SK-N-SH treated with all-trans-retinoic acid at 6 μM for 48 hours (cell line): ENCODE measurements at regions not wholly inside any gene's neighbourhood (a gene's known extent, or its start where the extent isn't known, plus 50 kb on each side); places are given as distances from the start of the nearest gene placed in this dataset.
"Not testable (repeated sequence)": the region's sequence is repeated elsewhere in the genome, so short reads cannot be mapped to it uniquely, and the experiment has no call there.

Experiments
- ATAC-seq: fragments of 200-7000 bp; cut with Tn5 transposase; 3 replicates; pipeline ENCODE4 v1.9.1; 2020; ENCODE audit warnings: mild to moderate bottlenecking, moderate library complexity
- ARNTL ChIP-seq: fragments of 450-650 bp; formaldehyde crosslinking; IDR thresholded peaks from 2 replicates; pipeline ENCODE4 v1.5.0; 2020; ENCODE audit warnings: low read depth, mild to moderate bottlenecking, moderate library complexity, borderline replicate concordance
- BACH2 ChIP-seq: fragments of 250-450 bp; sonication (Bioruptor Pico); IDR thresholded peaks from 2 replicates; pipeline ENCODE4 v1.9.0; 2021; ENCODE audit warnings: mild to moderate bottlenecking, borderline replicate concordance
- CREB5 ChIP-seq: fragments of 250-450 bp; sonication (Bioruptor Pico); IDR thresholded peaks from 2 replicates; pipeline ENCODE4 v1.5.1; 2020; ENCODE audit warnings: low read depth, mild to moderate bottlenecking, moderate library complexity
- CSDC2 ChIP-seq: fragments of 250-450 bp; sonication (Bioruptor Pico); IDR thresholded peaks from 2 replicates; pipeline ENCODE4 v1.5.0; 2020; ENCODE audit warnings: mild to moderate bottlenecking, moderate library complexity
- CSRNP3 ChIP-seq: fragments of 250-450 bp; sonication (Bioruptor Pico); IDR thresholded peaks from 2 replicates; pipeline ENCODE4 v1.5.1; 2021; ENCODE audit warnings: mild to moderate bottlenecking, moderate library complexity
- ESRRG ChIP-seq: fragments of 250-450 bp; sonication (Bioruptor Pico); IDR thresholded peaks from 2 replicates; pipeline ENCODE4 v1.6.1; 2021; ENCODE audit warnings: mild to moderate bottlenecking
- GLIS3 ChIP-seq: fragments of 250-450 bp; sonication (Bioruptor Pico); IDR thresholded peaks from 2 replicates; pipeline ENCODE4 v1.5.0; 2020; ENCODE audit warnings: mild to moderate bottlenecking, moderate library complexity
- ISL1 ChIP-seq: fragments of 250-450 bp; sonication (Bioruptor Pico); IDR thresholded peaks from 2 replicates; pipeline ENCODE4 v2.1.2; 2022; ENCODE audit warnings: mild to moderate bottlenecking, moderate library complexity
- OSR1 ChIP-seq: fragments of 250-450 bp; sonication (Bioruptor Pico); IDR thresholded peaks from 2 replicates; pipeline ENCODE4 v1.8.0; 2022; ENCODE audit warnings: moderate library complexity, mild to moderate bottlenecking, inconsistent platforms
- PATZ1 ChIP-seq: fragments of 250-450 bp; sonication (Bioruptor Pico); IDR thresholded peaks from 2 replicates; pipeline ENCODE4 v1.8.0; 2020; ENCODE audit warnings: mild to moderate bottlenecking, moderate library complexity, borderline replicate concordance
- POU6F1 ChIP-seq: fragments of 250-450 bp; sonication (Bioruptor Pico); IDR thresholded peaks from 2 replicates; pipeline ENCODE4 v1.8.0; 2021; ENCODE audit warnings: low read depth, mild to moderate bottlenecking, moderate library complexity, borderline replicate concordance
- PPARA ChIP-seq: fragments of 250-450 bp; sonication (Bioruptor Pico); IDR thresholded peaks from 2 replicates; pipeline ENCODE4 v1.5.0; 2020; ENCODE audit warnings: mild to moderate bottlenecking, borderline replicate concordance
- TOX ChIP-seq: fragments of 250-450 bp; sonication (Bioruptor Pico); IDR thresholded peaks from 2 replicates; pipeline ENCODE4 v1.8.0; 2021; ENCODE audit warnings: mild to moderate bottlenecking, moderate library complexity, borderline replicate concordance
- TSHZ2 ChIP-seq: fragments of 250-450 bp; sonication (Bioruptor Pico); IDR thresholded peaks from 2 replicates; pipeline ENCODE4 v1.5.0; 2020; ENCODE audit warnings: mild to moderate bottlenecking, moderate library complexity
- ZC3H10 ChIP-seq: fragments of 250-450 bp; sonication (Bioruptor Pico); IDR thresholded peaks from 2 replicates; pipeline ENCODE4 v1.5.1; 2021; ENCODE audit warnings: mild to moderate bottlenecking, moderate library complexity
- ZFP3 ChIP-seq: fragments of 250-450 bp; sonication (Bioruptor Pico); IDR thresholded peaks from 2 replicates; pipeline ENCODE4 v1.5.0; 2020; ENCODE audit warnings: mild to moderate bottlenecking, moderate library complexity
- ZFP30 ChIP-seq: fragments of 450-650 bp; formaldehyde crosslinking; IDR thresholded peaks from 2 replicates; pipeline ENCODE4 v1.5.0; 2022; ENCODE audit warnings: mild to moderate bottlenecking, moderate library complexity
- ZNF565 ChIP-seq: fragments of 450-650 bp; formaldehyde crosslinking; conservative IDR thresholded peaks from 2 replicates; pipeline ENCODE4 v1.5.0; 2020; ENCODE audit warnings: low read depth, mild to moderate bottlenecking, moderate library complexity
- ZNF8 ChIP-seq: fragments of 450-650 bp; formaldehyde crosslinking; IDR thresholded peaks from 2 replicates; pipeline ENCODE4 v1.5.0; 2020; ENCODE audit warnings: mild to moderate bottlenecking, moderate library complexity

- TF ChIP-seq ARNTL (CRISPR knock-in tag) (no peak), GLIS3 (CRISPR knock-in tag) (no peak), TSHZ2 (CRISPR knock-in tag) (no peak), ESRRG (no peak), ZFP3 (CRISPR knock-in tag) (no peak), POU6F1 (CRISPR knock-in tag) (no peak)
These were observed 1094.7 kb upstream of the CDH8 start for GRCh38 chr16:63130942-63131341.

GRCh38 chr16:63129411-63130125 is 1093.3 kb upstream of the CDH8 start:
- ATAC-seq = no peak
- TF ChIP-seq ISL1 (CRISPR knock-in tag) (no peak), CSDC2 (no peak)

More at GRCh38 chr16:63130942-63131341, 1094.7 kb upstream of the CDH8 start:
- no peak for ATAC-seq

- ATAC-seq = not testable (repeated sequence)
These were observed 1083.7 kb upstream of the CDH8 start for GRCh38 chr16:63119905-63120304.

- ATAC-seq = no peak
- no peak for TF ChIP-seq ZNF8
- TF ChIP-seq ISL1 (CRISPR knock-in tag) = no peak
- TF ChIP-seq, all 23 proteins: peak for 0
These were observed 1063.8 kb upstream of the CDH8 start for GRCh38 chr16:63100082-63100481.

- TF ChIP-seq TSHZ2 (CRISPR knock-in tag) = no peak
- TF ChIP-seq GLIS3 (CRISPR knock-in tag) = no peak
- TF ChIP-seq CREB5 (CRISPR knock-in tag) = no peak
- TF ChIP-seq ZNF565 (CRISPR knock-in tag) = no peak
- TF ChIP-seq BACH2 (CRISPR knock-in tag) = no peak
- no peak for TF ChIP-seq PATZ1 (CRISPR knock-in tag)
- no peak for TF ChIP-seq POU6F1 (CRISPR knock-in tag)
- TF ChIP-seq TOX (CRISPR knock-in tag) = no peak
- TF ChIP-seq ZC3H10 (CRISPR knock-in tag) = no peak
- TF ChIP-seq ZFP3 (CRISPR knock-in tag) = no peak
- no peak for TF ChIP-seq ZFP30 (CRISPR knock-in tag)
- TF ChIP-seq OSR1 (CRISPR knock-in tag) = no peak
- no peak for TF ChIP-seq ARNTL (CRISPR knock-in tag)
- TF ChIP-seq PPARA (CRISPR knock-in tag) = no peak
- no peak for TF ChIP-seq CSRNP3 (CRISPR knock-in tag)
- no peak for TF ChIP-seq CSDC2
- no peak for ATAC-seq
These were observed 1060.6 kb upstream of the CDH8 start for GRCh38 chr16:63096857-63097256.
